Erythroblast (primary cell): ENCODE measurements at regions not wholly inside any gene's neighbourhood (a gene's known extent, or its start where the extent isn't known, plus 50 kb on each side); places are given as distances from the start of the nearest gene placed in this dataset.

Source experiments
- DNase-seq, 2 experiments: peaks; one replicate each; lab custom pipeline; 2025; lab: John Stamatoyannopoulos, UW
- GATA1 ChIP-seq: IDR thresholded peaks from 2 replicates; pipeline ENCODE4 v1.6.1; 2011; ENCODE audit warnings: low read depth, mild to moderate bottlenecking, control low read depth, low read length, moderate library complexity
- POLR2A ChIP-seq: IDR thresholded peaks from 2 replicates; pipeline ENCODE4 v1.6.1; 2011; ENCODE audit warnings: mild to moderate bottlenecking, low read length

DNA sequence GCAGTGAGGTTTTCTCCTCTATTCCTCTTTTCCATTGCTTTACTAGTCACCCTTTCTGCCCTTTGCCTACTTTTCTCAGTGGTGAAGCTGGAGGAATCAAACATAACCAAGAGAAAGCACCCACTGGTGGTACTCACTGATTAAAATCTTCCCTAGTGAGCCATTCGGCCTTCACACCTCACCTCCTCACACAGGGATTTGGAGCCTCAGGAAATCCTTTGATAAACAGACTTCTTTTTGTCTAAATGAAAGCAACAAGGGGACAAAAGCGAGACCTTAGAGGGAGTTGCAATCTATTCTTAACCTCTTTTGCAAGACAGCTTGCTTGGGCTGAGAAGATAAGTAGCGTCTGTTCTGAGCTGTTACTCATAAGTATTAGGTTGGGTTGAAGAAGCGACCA lies 572.6 kb downstream of the ZNF674 start:
- TF ChIP-seq GATA1 (no peak), POLR2A (no peak)
- DNase-seq: no peak

DNA sequence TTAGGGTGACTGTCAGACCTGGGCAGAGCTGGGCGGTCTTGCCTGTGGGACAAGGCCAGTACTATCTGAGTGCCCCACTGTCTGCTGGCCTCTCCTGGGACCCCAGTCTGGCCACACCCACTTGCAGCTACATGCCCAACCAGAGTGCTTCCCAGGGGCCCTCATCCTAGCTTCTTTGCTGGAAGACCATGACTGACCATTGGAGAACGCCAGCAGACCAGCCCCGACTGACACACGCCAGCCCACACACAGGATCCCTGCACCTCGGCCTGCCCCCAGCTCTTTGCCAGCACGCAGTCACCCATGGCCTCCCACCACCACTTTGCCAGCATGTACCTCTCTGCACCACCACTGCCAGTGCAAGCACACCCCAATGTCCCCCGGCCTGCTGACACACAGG lies 585.7 kb downstream of the ZNF674 start:
- no peak for TF ChIP-seq GATA1
- TF ChIP-seq POLR2A: no peak
- DNase-seq: no peak

DNA sequence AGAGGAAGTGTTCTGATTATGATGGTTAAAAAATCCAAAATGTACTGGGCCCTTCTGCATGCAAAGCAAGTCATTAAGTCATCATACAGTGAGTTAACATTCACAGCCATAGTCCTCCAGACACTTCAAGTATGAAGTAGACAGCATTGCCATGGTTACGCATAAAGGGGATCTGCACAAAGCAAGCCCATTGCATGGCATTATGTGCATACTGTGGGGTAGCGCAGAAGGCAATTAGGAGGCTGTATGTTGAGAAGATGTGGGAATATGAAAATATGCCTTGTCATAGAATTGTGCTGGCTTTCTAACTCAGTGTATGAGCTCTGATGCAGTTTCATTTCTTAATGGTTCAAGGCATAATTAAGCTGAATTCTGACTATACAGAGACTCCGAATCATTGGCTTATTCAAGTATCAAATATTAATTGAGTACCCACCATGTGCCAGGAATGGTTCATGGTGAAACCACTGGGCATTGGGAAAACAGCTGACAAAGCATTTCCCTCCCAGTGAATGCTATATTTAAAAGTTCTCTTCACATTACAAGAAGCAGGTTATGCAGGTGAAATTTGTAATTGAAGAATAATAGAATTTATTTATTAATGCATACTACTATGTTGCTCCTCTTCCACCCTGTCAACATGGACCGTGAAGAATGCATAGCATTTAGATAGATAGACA lies 588.9 kb downstream of the ZNF674 start:
- no peak for DNase-seq
- no peak for TF ChIP-seq POLR2A

DNA sequence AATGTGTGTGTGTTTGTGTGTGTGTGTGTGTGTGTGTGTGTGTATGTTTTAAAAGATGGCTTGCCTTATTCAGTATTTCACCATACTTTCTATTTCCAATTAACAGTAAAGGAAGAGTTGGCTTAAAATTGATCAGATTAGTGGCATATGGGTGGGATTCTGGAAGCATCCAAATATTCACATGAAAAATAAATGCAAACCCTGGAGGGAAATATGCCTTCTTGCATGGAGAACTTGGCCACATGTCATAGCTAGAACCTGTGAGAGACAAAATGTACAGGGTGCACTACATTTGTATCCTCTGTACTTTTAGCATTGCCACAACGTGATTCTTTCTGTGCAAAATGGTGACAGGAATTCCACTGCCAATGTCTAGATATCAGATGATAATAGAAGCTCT lies 589.6 kb downstream of the ZNF674 start:
- DNase-seq: no peak

DNA sequence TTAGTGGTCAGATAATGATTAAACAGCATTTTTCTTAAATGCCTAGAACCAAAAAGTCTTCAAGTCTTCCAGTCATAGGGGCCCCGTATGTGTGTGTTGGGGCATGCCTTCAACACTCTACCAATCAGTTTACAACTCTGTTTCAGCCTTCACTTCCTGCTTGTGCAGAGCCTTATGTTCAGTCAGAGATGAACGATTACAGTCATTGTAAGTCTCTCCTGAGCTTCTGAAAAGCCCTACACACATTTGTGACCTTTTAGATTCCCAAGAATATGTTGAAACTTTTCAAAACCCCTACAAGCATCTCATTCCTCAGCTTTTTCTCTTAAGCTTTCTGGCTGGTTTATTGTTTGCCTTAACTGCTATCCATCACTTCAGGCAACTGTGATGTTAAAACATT lies 591.2 kb downstream of the ZNF674 start:
- no peak for DNase-seq
- no peak for TF ChIP-seq POLR2A
- TF ChIP-seq GATA1: no peak

More for the DNA sequence above, 589.6 kb downstream of the ZNF674 start:
- no peak for TF ChIP-seq GATA1
- TF ChIP-seq POLR2A: no peak

DNA sequence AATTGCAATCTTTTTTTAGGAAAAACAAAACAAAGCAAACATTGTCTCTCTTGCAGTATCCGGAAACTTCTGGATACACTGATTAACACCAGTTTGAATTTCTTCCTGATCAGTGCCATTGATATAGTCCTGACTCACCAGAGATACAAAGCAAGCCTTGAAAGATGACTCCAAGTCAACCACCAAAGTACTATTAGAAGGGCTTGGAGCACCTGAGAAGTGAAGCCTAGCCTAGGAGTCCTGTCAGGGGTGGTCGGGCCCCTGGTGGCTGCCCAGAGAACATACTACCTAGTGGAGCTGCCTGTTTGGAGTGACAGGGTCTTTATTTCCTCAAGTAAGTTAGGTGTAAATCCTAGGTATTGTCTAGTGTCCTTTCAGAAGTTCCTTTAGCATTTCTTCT lies 593.2 kb downstream of the ZNF674 start:
- TF ChIP-seq GATA1 (no peak), POLR2A (no peak)
- DNase-seq: no peak

DNA sequence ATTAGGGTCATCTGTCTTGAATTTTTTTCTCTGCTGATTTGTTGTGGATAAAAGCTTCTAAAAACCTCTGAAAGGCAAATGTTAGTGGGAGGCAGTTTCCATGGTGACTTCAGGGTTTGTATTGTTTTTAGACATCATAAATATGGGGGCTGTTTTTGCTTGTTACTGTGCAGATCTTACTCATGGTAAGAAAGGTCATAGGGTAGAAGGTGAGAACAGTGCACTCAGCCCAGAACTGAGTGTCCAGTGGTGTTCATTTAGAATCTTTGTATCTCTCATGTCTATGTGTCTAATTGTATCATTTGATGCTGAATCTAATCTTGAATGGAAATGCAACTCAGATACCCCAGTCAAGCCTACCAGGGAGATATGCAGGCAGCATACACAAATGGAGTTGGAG lies 609.8 kb downstream of the ZNF674 start:
- no peak for DNase-seq
- TF ChIP-seq POLR2A (no peak), GATA1 (no peak)

DNA sequence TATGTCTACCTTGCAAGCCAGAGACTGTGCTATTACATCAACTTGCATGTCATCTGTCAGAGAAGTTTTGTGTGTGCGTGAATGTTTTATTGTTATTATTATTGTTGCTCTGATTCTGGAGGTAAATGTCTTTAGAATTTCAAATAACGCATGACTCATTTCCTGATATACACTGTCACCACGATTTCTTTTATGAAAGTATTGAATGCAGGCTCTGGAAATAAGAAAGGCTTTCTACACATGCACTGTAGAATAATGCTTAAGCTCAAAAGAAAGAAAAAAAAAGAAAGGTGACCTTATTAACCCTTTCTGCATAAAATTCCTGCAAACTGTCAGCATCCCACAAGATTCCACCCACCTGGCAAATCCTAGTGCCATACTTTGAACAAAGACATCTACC lies 632.9 kb downstream of the ZNF674 start:
- DNase-seq: no peak
- TF ChIP-seq GATA1: no peak
- TF ChIP-seq POLR2A: no peak

DNA sequence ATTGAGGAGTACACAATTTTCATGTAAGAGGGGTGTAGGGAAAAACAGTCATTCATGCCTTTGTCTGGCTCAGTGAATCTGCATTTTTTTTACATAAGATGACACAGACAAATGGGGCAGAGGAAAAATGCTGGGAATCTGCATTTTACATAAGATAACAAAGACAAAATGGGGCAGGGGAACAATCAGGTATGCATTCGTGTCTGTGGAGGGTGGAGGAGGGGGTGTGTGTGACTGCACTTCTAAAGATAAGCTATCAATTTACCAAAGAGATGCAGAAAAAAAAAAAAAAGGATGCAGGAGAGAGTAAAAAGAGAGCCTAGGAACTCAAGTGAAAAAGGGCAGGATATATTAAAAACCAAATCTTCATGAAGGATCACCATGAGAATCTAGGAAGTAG lies 637.4 kb downstream of the ZNF674 start:
- peak; percentile 13 to 71 for DNase-seq
- TF ChIP-seq POLR2A (no peak), GATA1 (no peak)

DNA sequence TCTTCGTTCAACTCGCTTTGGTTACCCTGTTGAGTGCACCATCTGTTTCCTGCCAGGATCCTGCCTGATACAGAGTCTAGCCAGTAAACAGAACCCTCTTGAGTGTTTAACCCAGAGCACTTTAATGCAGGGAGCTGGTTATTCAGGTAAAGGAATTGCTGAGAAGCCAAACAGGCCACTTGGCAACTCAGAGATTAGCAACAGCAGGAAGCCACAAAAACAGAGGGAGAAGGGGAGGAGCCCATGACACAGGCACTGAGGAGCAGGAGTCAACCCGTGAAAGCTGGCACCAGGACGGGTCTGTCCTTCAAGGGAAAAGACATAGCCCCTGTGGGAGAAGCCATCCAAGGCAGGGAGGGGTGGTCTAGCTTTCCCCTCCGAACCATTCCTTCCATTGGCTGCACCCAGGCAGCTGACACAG lies 641.4 kb downstream of the ZNF674 start:
- no peak for TF ChIP-seq GATA1
- no peak for TF ChIP-seq POLR2A
- DNase-seq: no peak

DNA sequence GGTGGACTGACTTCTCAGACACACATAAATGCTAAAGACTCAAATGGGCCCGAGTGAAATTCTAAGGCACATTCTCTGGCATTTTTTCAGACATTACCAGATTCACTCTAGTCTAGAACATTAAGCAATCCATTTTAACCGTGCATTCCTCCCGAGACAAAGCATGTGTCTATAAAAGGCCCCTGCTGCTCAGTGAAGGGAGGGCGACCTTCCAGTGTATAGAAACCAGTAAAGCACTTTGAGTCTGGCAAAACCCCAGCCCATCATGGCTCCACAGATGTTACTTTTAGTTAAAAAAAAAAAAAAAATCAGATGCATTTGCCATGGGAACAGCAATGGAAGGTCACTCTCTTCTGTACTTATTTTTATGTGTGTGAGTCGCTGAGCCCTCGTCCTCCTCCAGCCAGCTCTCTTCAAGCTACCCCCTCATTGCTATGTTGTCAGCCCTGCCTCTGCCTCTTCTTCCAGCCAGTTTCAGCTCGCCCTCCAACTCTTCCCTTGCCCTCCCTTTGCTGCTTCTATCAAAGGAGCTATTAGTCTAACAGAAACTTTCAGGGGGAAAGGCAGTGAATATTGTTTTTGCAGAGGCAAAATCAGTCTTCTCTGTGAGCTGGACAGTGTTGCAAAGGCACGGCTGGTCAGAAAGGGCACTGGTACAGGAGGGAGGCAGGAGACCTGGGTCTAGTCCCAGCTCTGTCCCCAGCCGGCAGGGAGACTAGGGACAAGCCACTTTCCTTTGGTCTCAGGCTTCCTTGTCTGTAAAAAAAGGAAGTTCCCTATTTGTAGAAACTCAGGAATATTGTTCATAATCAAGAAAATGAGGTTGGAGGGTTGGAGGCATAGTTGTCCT lies 644.2 kb downstream of the ZNF674 start:
- DNase-seq: no peak
- TF ChIP-seq POLR2A: no peak

DNA sequence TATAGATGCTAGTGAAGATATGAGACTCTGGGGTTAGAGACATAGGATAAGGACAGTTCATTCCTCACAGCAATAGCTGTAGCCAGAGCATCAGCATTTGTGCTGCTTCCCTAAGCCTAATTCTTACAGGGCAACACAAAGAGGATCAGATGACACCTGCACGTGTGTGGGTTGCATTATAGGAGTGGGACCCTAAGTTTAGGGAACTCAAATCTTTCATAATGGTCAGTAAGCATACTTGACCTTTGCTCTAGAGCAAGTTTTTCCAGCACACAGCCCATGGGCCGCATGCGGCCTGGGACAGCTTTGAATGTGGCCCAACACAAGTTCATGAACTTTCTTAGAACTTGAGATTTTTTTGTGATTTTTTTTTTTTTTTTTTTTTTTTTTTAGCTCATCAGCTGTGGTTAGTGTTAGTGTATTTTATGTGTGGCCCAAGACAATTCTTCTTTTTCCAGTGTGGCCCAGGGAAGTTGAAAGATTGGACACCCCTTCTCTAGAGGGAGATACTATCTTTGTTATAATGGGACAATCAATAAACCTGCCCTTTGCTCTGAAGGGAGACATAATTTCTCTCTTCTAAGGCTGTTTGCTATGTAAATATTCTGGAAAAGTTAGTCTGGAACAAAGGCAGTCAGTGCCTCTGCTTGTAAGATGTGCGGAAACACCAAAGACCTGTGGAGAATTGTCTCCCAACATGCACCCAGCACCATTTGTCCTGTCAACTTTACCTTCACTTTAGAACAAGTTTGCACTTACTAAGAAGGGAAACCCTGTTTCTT lies 650.2 kb downstream of the ZNF674 start:
- no peak for DNase-seq
- no peak for TF ChIP-seq GATA1
- no peak for TF ChIP-seq POLR2A

DNA sequence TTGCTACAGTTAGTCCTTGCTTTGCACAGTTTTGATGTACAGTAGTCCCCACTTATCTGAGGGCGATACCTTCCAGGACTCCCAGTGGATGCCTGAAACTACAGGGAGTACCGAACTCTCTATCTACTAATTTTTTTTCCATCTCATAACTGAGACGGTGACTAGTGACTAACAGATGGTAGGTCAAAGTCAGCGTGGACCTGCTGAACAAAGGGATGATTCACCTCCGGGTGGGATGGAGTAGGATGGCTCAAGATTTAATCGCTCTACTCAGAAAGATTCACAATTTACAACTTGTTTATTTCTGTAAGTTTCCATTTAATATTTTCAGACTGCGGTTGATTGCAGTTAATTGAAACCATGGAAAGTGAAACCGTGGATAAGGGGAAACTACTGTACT lies 655.8 kb downstream of the ZNF674 start:
- DNase-seq: no peak
- TF ChIP-seq POLR2A (no peak), GATA1 (no peak)

DNA sequence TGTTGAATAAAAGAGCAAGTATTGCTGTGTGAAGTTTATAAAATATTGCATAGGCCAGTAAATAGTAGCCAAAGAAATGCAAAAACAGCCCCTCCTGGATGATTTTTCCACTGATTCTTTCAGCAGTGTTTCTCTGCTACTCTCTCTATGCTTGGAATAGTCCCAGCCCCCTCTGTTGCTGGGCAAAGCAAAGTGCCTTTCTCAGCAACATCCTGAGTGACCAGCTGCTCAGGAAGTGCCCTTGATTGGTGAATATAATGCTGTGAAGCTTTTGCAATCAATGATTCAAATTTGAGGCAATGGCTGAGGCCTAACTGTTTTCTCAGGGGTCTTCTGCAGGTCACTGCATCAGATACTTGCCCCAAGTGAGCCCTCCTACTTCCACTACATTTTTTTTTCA lies 656.7 kb downstream of the ZNF674 start:
- DNase-seq: no peak
- no peak for TF ChIP-seq POLR2A
- no peak for TF ChIP-seq GATA1

DNA sequence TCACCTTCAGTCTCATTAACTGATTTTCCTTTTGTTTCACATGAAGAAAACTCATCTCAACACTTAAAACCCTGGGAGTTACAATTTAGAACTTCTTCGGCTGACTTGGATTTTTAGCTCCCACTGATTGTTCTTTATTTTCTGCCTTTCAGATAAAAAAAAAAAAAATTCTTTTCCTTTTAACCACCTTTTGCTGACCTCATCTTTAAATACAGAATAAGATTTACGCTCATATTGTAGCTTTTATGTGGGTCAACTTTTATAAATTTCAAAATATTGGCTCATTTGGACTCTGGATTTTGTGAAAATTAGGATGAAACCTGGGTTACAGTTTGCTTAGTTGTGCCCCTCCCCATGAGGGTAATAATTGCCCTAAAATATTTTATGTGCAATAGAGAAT lies 659.3 kb downstream of the ZNF674 start:
- DNase-seq: no peak
- no peak for TF ChIP-seq POLR2A
- TF ChIP-seq GATA1: no peak

DNA sequence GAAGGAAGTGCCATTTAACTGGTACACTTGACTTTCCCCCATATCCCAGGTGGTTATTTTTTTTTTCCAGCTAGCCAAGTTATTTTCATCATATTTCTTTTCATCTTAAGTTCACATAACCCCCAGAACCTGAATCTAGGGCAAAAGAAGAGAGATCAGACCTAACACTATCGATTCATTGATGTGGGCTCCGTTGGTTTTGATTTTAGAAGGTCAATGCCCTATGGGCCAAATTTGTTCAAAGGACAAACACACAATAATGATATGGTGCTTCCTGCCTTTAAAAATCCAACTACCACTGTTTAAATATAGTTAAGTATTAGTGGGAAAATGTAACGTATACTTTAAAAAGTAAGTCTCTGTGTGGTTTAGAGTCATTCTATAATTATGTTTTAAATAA lies 665.7 kb downstream of the ZNF674 start:
- no peak for DNase-seq
- TF ChIP-seq POLR2A (no peak), GATA1 (no peak)
